ENCODE measurements at regions not wholly inside any gene's neighbourhood (a gene's known extent, or its start where the extent isn't known, plus 50 kb on each side); places are given as distances from the start of the nearest gene placed in this dataset.

DNA sequence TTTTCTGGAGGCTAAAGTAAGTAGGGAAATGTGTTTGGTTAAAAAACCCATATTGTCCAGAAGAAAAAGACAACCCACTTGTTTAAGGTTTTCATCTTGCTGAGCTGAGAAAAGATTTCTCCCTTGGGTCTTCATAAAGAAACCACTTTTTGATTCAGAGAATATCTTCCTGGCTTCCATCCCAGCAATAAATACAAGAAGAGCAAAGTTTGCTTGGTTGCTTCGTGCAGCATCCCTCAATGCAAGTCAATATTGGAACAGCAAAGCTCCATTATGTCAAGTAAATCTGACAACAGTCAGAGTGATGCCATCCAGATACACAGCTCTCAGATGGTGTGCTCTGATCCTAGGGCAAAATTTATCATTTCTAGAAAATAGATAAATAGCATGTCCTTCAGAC, 118.9 kb upstream of the PIRT start:
- intact Hi-C loops (cut with DNase I): no loop called here
- no peaks in the 10 kb centered on the region for H3K27me3 ChIP-seq
- WGBS, 3 donors: 23 to 35% (median 27%) methylated on average over 1 of the region's 1 CpG

DNA sequence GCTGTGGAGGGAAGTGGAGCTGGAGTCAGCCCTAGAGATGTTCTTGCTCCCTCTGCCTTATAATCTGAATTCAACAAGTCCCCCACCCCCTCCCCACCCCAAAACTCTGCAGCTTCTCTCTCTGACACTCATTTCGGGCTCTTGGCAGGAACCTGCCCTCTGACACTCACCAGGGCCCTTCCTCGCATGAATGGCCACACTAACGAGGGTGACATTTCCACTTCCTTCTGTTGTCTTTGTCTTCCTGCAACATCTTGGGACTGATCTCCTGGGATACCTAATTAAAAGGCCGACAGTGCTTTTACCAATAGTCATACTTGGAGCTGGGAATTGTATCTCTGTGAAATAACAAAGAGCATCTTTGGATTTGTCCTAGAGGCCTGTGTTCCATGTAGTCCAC, 106.9 kb upstream of the PIRT start:
- H3K27me3 ChIP-seq: no peaks in the 10 kb centered on the region
- no peaks in the 10 kb centered on the region for H3K4me1 ChIP-seq (ENCODE audit: insufficient read depth)
- DNase-seq: no peak
- no peaks in the 10 kb centered on the region for H3K36me3 ChIP-seq
- no peaks in the 10 kb centered on the region for H3K9me3 ChIP-seq
- H3K27ac ChIP-seq: no peak overlapping the region
- TF ChIP-seq POLR2A (IDR thresholded peaks at IDR 0.05): no peak
- intact Hi-C loops (cut with DNase I): no loop called here
- no peak overlapping the region for H3K4me3 ChIP-seq
- WGBS, 3 donors: 42 to 58% (median 44%) methylated on average over 4 of the region's 4 CpGs

More for the DNA sequence above, 118.9 kb upstream of the PIRT start:
- no peak overlapping the region for H3K27ac ChIP-seq
- H3K36me3 ChIP-seq: no peaks in the 10 kb centered on the region
- DNase-seq: no peak
- no peak for TF ChIP-seq EP300 (IDR thresholded peaks at IDR 0.05)
- no peak for TF ChIP-seq POLR2A (IDR thresholded peaks at IDR 0.05)
- TF ChIP-seq, protein P1, sequence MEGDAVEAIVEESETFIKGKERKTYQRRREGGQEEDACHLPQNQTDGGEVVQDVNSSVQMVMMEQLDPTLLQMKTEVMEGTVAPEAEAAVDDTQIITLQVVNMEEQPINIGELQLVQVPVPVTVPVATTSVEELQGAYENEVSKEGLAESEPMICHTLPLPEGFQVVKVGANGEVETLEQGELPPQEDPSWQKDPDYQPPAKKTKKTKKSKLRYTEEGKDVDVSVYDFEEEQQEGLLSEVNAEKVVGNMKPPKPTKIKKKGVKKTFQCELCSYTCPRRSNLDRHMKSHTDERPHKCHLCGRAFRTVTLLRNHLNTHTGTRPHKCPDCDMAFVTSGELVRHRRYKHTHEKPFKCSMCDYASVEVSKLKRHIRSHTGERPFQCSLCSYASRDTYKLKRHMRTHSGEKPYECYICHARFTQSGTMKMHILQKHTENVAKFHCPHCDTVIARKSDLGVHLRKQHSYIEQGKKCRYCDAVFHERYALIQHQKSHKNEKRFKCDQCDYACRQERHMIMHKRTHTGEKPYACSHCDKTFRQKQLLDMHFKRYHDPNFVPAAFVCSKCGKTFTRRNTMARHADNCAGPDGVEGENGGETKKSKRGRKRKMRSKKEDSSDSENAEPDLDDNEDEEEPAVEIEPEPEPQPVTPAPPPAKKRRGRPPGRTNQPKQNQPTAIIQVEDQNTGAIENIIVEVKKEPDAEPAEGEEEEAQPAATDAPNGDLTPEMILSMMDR (IDR thresholded peaks at IDR 0.05): no peak
- H3K4me1 ChIP-seq (ENCODE audit: insufficient read depth): no peaks in the 10 kb centered on the region
- no peak overlapping the region for H3K4me3 ChIP-seq
- H3K9me3 ChIP-seq: no peaks in the 10 kb centered on the region

DNA sequence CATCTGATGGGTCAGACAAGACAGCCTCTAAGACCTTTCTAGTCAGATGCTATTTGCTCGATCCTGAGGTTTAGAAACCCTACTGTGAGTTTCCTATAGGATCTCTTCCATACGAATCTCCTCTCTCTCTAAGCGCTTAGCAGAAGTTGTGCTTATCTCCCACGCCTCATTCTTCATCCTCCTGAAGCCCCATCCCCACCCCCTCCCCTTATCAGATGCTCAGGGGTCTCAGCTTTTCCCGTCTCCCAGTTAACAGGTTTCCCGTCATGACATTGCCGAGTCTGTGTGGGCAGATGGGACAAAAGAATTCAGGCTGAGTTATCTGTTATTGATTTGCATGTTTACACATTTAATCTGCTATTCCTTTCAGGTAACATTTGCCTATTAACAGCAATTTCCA, 99.0 kb upstream of the PIRT start:
- TF ChIP-seq EP300 (IDR thresholded peaks at IDR 0.05): no peak
- TF ChIP-seq POLR2A (IDR thresholded peaks at IDR 0.05): no peak
- TF ChIP-seq, protein P1 (IDR thresholded peaks at IDR 0.05): no peak
- no peak overlapping the region for H3K4me3 ChIP-seq
- no peak overlapping the region for H3K27ac ChIP-seq
- H3K27me3 ChIP-seq: no peaks in the 10 kb centered on the region
- H3K9me3 ChIP-seq: no peaks in the 10 kb centered on the region
- H3K36me3 ChIP-seq: no peaks in the 10 kb centered on the region
- intact Hi-C loops (cut with DNase I): loop anchor here in 1 of 4 donors (10.0 kb wide), 1 partner anchor 48 kb away; no protein-coding TSS in a partner anchor
- H3K4me1 ChIP-seq (ENCODE audit: insufficient read depth): no peaks in the 10 kb centered on the region
- 22 to 41% (median 27%) methylated on average over 7 of the region's 7 CpGs for WGBS, 3 donors
- no peak for DNase-seq

GRCh38 chr17:10932938-10933337, 95.1 kb upstream of the PIRT start:
- TF ChIP-seq, protein P1 (IDR thresholded peaks at IDR 0.05): no peak
- TF ChIP-seq POLR2A (IDR thresholded peaks at IDR 0.05): no peak
- no peak for TF ChIP-seq EP300 (IDR thresholded peaks at IDR 0.05)
- no peak overlapping the region for H3K4me3 ChIP-seq

GRCh38 chr17:10931133-10931532, 93.2 kb upstream of the PIRT start:
- WGBS, 3 donors: 36 to 64% (median 52%) methylated on average over 3 of the region's 3 CpGs
- no peak for TF ChIP-seq EP300 (IDR thresholded peaks at IDR 0.05)
- TF ChIP-seq, protein P1 (IDR thresholded peaks at IDR 0.05): no peak
- no peak for TF ChIP-seq POLR2A (IDR thresholded peaks at IDR 0.05)
- Histone ChIP-seq H3K9me3 (no peaks in the 10 kb centered on the region), H3K4me1 (ENCODE audit: insufficient read depth) (no peaks in the 10 kb centered on the region), H3K27ac (no peak overlapping the region), H3K4me3 (no peak overlapping the region), H3K36me3 (no peaks in the 10 kb centered on the region), H3K27me3 (no peaks in the 10 kb centered on the region)
- DNase-seq: no peak
- intact Hi-C loops (cut with DNase I): loop anchor here in 1 of 4 donors (10.0 kb wide), 1 partner anchor 54 kb away; no protein-coding TSS in a partner anchor

More at GRCh38 chr17:10932938-10933337, 95.1 kb upstream of the PIRT start:
- no peak overlapping the region for H3K27ac ChIP-seq
- no peaks in the 10 kb centered on the region for H3K36me3 ChIP-seq
- WGBS, 3 donors: 81 to 92% (median 87%) methylated on average over 4 of the region's 4 CpGs
- no peaks in the 10 kb centered on the region for H3K27me3 ChIP-seq
- no peaks in the 10 kb centered on the region for H3K4me1 ChIP-seq (ENCODE audit: insufficient read depth)
- intact Hi-C loops (cut with DNase I): loop anchor here in 1 of 4 donors (10.0 kb wide), 1 partner anchor 52 kb away; no protein-coding TSS in a partner anchor
- DNase-seq: no peak
- H3K9me3 ChIP-seq: no peaks in the 10 kb centered on the region

All from ovary (tissue), 7 donors.